ENCODE measurements at regions not wholly inside any gene's neighbourhood (a gene's known extent, or its start where the extent isn't known, plus 50 kb on each side); places are given as distances from the start of the nearest gene placed in this dataset.

DNA sequence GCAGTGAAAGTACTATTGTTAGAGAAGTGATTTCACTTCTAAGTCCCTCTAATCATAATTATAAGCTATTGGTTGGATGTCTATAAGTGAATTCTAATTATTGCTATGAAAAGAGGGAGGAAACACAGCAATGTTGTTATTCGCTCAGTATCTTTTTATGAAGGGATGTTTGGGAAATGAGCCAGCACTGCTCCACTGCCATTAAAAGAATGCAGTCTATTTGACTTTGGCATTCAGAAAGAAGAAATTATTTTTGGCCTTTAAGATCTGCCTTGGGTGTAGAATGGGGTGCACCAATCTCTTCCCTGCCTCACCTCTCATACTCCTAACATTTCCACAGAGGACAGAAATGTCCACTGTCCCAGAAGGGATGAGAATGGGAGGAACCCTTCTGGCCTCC is 332.0 kb downstream of the SPATA31D1 start:
- TF ChIP-seq, protein P1, sequence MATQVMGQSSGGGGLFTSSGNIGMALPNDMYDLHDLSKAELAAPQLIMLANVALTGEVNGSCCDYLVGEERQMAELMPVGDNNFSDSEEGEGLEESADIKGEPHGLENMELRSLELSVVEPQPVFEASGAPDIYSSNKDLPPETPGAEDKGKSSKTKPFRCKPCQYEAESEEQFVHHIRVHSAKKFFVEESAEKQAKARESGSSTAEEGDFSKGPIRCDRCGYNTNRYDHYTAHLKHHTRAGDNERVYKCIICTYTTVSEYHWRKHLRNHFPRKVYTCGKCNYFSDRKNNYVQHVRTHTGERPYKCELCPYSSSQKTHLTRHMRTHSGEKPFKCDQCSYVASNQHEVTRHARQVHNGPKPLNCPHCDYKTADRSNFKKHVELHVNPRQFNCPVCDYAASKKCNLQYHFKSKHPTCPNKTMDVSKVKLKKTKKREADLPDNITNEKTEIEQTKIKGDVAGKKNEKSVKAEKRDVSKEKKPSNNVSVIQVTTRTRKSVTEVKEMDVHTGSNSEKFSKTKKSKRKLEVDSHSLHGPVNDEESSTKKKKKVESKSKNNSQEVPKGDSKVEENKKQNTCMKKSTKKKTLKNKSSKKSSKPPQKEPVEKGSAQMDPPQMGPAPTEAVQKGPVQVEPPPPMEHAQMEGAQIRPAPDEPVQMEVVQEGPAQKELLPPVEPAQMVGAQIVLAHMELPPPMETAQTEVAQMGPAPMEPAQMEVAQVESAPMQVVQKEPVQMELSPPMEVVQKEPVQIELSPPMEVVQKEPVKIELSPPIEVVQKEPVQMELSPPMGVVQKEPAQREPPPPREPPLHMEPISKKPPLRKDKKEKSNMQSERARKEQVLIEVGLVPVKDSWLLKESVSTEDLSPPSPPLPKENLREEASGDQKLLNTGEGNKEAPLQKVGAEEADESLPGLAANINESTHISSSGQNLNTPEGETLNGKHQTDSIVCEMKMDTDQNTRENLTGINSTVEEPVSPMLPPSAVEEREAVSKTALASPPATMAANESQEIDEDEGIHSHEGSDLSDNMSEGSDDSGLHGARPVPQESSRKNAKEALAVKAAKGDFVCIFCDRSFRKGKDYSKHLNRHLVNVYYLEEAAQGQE (IDR thresholded peaks at IDR 0.05; ENCODE audit: insufficient read depth in 1 of 2, low read depth in 2 of 2, low read length in 2 of 2), result no peak
- TF ChIP-seq TAF1 (IDR thresholded peaks at IDR 0.05; ENCODE audit: borderline replicate concordance, insufficient read depth, low read length), result no peak

Data from PFSK-1 (cell line).